Ishikawa (cell line): ENCODE measurements at regions not wholly inside any gene's neighbourhood (a gene's known extent, or its start where the extent isn't known, plus 50 kb on each side); places are given as distances from the start of the nearest gene placed in this dataset.

Experiments used
- CEBPB ChIP-seq: IDR thresholded peaks from 2 replicates; pipeline ENCODE4 v1.6.1; 2012
- CREB1 ChIP-seq: IDR thresholded peaks from 2 replicates; pipeline ENCODE4 v1.6.1; 2012; ENCODE audit warnings: low read depth
- EGR1 ChIP-seq: IDR thresholded peaks from 2 replicates; pipeline ENCODE4 v1.6.1; 2012
- EP300 ChIP-seq: IDR thresholded peaks from 2 replicates; pipeline ENCODE4 v1.6.1; 2012; ENCODE audit warnings: borderline replicate concordance
- FOXM1 ChIP-seq: IDR thresholded peaks from 2 replicates; pipeline ENCODE4 v1.6.1; 2012; ENCODE audit warnings: low read depth, borderline replicate concordance
- NFIC ChIP-seq: IDR thresholded peaks from 2 replicates; pipeline ENCODE4 v1.6.1; 2012
- RAD21 ChIP-seq: IDR thresholded peaks from 2 replicates; pipeline ENCODE4 v1.6.1; 2012; ENCODE audit warnings: low read depth
- TAF1 ChIP-seq: IDR thresholded peaks from 2 replicates; pipeline ENCODE4 v1.6.1; 2012; ENCODE audit warnings: low read depth, mild to moderate bottlenecking
- TCF12 ChIP-seq: IDR thresholded peaks from 2 replicates; pipeline ENCODE4 v1.6.1; 2012; ENCODE audit warnings: low read depth
- TEAD4 ChIP-seq: IDR thresholded peaks from 2 replicates; pipeline ENCODE4 v1.6.1; 2012
- YY1 ChIP-seq: IDR thresholded peaks from 2 replicates; pipeline ENCODE4 v1.6.1; 2012; ENCODE audit warnings: low read depth
- ZBTB7A ChIP-seq: IDR thresholded peaks from 2 replicates; pipeline ENCODE4 v1.6.1; 2012; ENCODE audit warnings: low read depth
- TF ChIP-seq, protein P1 (sequence below): IDR thresholded peaks from 2 replicates; pipeline ENCODE4 v1.6.1; 2012; ENCODE audit warnings: low read depth, mild to moderate bottlenecking
- TF ChIP-seq, protein P2 (sequence below): IDR thresholded peaks from 2 replicates; pipeline ENCODE4 v1.6.1; 2012
- TF ChIP-seq, protein P3 (sequence below): IDR thresholded peaks from 2 replicates; pipeline ENCODE4 v1.6.1; 2012

DNA sequence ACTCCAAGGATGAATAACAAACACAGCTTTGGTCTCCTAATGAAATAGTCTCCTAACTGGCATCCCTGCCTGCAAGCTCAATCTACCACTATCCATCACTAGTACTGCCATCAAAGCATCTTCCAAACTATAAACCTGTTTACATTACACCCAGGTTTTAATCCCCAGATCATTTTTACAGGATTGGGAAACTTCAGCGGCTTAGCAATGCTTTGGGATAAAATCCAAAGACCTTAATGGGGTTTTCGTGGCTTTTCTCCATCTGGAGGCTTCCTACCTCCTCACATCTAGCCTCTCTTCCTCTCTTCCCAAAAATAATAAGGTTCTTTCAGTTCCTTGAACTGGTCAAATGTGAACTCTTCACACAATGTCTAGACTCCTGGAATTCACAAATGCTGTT is 92.2 kb upstream of the SETBP1 start:
- no peak for TF ChIP-seq NFIC
- no peak for TF ChIP-seq CEBPB
- TF ChIP-seq, protein P1, sequence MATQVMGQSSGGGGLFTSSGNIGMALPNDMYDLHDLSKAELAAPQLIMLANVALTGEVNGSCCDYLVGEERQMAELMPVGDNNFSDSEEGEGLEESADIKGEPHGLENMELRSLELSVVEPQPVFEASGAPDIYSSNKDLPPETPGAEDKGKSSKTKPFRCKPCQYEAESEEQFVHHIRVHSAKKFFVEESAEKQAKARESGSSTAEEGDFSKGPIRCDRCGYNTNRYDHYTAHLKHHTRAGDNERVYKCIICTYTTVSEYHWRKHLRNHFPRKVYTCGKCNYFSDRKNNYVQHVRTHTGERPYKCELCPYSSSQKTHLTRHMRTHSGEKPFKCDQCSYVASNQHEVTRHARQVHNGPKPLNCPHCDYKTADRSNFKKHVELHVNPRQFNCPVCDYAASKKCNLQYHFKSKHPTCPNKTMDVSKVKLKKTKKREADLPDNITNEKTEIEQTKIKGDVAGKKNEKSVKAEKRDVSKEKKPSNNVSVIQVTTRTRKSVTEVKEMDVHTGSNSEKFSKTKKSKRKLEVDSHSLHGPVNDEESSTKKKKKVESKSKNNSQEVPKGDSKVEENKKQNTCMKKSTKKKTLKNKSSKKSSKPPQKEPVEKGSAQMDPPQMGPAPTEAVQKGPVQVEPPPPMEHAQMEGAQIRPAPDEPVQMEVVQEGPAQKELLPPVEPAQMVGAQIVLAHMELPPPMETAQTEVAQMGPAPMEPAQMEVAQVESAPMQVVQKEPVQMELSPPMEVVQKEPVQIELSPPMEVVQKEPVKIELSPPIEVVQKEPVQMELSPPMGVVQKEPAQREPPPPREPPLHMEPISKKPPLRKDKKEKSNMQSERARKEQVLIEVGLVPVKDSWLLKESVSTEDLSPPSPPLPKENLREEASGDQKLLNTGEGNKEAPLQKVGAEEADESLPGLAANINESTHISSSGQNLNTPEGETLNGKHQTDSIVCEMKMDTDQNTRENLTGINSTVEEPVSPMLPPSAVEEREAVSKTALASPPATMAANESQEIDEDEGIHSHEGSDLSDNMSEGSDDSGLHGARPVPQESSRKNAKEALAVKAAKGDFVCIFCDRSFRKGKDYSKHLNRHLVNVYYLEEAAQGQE: no peak
- TF ChIP-seq, protein P2, sequence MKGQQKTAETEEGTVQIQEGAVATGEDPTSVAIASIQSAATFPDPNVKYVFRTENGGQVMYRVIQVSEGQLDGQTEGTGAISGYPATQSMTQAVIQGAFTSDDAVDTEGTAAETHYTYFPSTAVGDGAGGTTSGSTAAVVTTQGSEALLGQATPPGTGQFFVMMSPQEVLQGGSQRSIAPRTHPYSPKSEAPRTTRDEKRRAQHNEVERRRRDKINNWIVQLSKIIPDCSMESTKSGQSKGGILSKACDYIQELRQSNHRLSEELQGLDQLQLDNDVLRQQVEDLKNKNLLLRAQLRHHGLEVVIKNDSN: no peak
- no peak for TF ChIP-seq EGR1
- no peak for TF ChIP-seq CREB1
- TF ChIP-seq EP300: no peak
- TF ChIP-seq YY1: no peak
- TF ChIP-seq RAD21: no peak
- TF ChIP-seq TAF1: no peak
- no peak for TF ChIP-seq FOXM1
- no peak for TF ChIP-seq TCF12
- no peak for TF ChIP-seq ZBTB7A
- TF ChIP-seq TEAD4: no peak

DNA sequence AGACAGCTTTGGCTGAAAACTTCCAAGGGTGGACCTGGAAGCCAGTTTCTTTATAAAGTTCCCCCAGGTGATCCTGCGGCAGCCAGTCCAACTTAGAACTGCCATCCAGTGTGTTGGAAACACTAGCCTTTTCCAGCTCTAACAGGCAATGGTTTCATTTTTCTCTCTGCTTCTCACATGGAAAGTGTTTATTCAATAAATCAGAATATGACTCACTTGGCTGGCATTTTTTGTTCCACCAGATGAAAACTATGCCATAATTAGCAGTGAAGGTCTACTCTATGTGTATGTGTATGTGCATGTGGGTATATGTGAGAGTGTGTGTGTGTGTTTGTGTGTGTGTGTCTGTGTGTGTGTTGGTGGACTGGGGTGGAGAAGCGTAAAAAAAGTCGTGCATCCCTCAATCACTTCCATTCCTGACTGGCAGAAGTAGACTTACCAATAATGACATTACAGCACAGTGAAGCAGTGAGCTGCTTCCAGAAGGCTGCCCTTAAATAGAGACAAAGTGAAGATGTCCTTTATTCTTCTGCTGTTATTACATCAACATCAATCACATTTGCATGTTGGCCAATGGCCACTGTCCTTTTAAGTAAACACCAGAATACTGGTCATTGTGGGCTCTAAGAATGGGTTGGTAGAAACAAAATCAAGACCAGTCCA is 90.9 kb upstream of the SETBP1 start:
- TF ChIP-seq TEAD4 (peak; percentile 56; the same call in 1 of the 2 replicates), FOXM1 (no peak), EGR1 (no peak), NFIC (no peak; the same call in 1 of the 2 replicates), TAF1 (no peak), EP300 (no peak; the same call in 1 of the 2 replicates)

DNA sequence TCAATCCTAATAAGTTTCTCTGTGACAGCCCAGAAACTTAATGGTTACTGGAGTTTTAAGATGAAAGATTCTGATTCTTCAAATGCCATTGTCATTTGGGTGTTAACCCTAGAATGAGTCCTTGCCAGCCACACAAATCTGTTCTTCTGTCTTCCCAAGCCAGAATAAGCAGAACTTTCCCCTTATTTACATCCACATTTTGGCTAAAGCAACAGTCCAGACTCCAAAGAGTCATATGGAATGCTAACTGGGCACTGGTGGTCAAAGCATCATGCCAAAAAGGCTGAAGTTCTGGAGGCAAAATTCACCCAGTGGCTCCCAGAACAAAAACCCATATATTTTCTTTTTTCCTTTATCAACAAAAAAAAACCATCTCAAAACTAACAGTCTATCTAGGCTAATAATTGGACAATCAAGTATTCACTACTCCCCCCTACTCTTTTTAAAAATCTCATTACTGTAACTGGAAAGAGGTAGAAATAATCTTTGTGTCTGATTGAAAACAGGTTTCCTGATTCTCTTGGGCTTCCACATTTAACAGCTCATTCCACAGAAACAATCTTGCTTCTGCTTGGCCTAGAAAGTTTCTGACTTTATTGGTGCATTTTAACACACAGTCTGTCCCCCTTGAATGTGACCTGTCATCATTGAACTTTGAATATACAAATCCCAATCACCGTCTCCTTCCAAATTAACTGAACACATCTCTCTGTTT is 89.6 kb upstream of the SETBP1 start:
- TF ChIP-seq EGR1 (no peak), TAF1 (no peak)

DNA sequence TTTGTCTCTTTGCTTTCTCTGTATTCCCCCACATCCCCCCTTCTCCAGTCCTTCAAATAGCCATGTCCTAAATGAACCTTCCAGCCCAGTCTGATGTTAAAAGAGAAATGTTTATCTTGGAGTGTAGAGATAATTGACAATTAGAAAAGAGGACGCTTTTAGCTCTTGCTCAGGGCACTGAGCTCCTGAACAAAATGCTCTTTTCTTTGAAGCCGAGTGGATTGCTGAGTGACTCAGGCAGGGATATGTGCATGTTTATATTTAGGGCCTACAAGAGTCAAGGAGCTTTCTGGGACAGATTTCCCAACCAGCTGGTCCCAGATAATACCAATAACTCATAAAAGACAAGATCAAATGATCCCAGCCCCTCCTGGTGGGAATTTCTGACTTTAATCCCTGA is 88.0 kb upstream of the SETBP1 start:
- no peak for TF ChIP-seq ZBTB7A
- TF ChIP-seq CREB1: no peak
- TF ChIP-seq EP300: no peak
- TF ChIP-seq FOXM1: no peak

DNA sequence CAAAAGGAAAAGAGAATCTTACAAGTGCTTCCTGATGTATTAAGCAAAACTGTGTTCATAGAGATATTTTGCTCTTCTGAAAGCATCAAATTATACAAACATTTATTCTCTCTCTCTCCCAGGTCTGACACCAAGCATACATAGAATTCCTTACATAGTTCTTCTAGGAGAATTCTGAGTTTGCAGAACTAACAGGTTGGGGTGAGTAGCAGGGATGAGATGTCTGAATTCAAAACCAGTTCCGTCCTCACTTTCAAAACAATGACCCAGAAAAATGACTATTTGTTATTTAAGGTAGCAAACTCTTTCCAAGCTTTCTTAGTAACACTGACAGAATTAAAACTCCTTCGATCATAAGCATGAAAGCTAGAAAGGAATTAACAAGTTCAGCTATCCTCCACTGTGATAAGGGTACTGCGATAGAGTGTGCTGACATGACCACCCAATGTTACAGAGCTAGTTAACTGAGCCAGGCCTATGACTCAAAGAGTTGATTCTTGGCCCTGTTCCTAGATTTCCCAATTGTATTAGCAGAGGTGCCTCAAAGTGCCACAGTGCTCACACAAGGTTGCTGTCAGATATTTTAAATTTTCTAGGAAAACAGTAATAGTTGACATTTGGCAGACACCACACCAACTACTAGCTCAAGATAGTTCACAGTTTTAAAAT is 85.8 kb upstream of the SETBP1 start:
- TF ChIP-seq CEBPB (peak; percentile 46; the same call in 1 of the 2 replicates), FOXM1 (no peak), NFIC (peak; percentile 56; the same call in 1 of the 2 replicates), TEAD4 (peak; percentile 51)

DNA sequence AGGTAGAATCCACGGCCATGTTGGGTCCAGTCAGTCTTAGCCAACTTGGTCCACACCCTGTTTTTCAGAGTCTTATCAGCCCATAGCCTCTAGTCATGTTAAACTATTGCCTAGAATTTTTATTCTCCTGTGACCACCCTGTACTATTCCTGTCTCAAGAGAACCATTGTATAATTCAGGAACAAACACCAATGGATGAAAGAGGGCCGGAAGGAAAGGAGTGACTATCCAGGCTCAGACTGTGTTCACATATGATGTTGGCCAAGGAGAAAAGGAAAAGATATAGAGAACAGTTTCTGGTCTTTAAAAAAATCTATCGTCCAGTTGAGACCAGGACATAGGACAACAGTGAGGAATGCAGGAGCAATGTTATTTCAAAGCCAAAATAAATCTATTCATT is 82.9 kb upstream of the SETBP1 start:
- TF ChIP-seq, protein P2: no peak
- TF ChIP-seq, protein P3, sequence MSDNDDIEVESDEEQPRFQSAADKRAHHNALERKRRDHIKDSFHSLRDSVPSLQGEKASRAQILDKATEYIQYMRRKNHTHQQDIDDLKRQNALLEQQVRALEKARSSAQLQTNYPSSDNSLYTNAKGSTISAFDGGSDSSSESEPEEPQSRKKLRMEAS: no peak
- TF ChIP-seq YY1 (no peak), CREB1 (no peak), ZBTB7A (no peak), EP300 (no peak), FOXM1 (no peak)

DNA sequence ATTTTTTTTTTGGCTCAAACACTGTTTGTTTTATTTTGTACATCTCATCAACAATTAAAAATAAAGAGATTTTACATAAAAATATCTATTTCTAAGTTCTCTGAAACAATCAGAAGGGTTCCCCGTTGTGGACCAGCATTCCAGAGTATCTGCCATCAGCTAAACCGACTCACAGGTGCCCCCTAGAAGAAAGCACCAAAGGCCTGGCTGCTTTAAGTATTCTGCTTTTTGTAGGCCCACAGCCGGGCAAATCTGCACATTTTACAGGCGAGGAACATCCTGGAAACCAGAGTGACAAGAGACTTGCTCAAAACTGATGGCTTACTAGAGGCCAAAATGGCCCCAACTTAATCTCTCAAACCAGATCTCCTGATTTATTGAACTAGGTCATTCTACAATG is 82.2 kb upstream of the SETBP1 start:
- TF ChIP-seq, protein P3: no peak
- TF ChIP-seq CREB1 (no peak), ZBTB7A (no peak), TCF12 (no peak), EGR1 (no peak), NFIC (no peak), FOXM1 (no peak), TEAD4 (no peak), CEBPB (no peak), EP300 (no peak), YY1 (no peak), TAF1 (no peak), RAD21 (no peak)
- TF ChIP-seq, protein P2: no peak
- TF ChIP-seq, protein P1: no peak
